ENCODE measurements at regions not wholly inside any gene's neighbourhood (a gene's known extent, or its start where the extent isn't known, plus 50 kb on each side); places are given as distances from the start of the nearest gene placed in this dataset.

GRCh38 chr20:56758706-56759105 is 129.6 kb downstream of the TFAP2C start:
- DNase-seq (ENCODE audit: extremely low read depth, insufficient read length) = no peak
- no peaks in the 10 kb centered on the region for H3K27me3 ChIP-seq (replicated peaks; ENCODE audit: control insufficient read depth, insufficient read depth, low read length)
- no peak overlapping the region for H3K4me3 ChIP-seq (replicated peaks; ENCODE audit: low read depth, low read length)
- no peaks in the 10 kb centered on the region for H3K36me3 ChIP-seq (ENCODE audit: control insufficient read depth, insufficient read depth, low read length)
- no peak for TF ChIP-seq CTCF (IDR thresholded peaks at IDR 0.05; ENCODE audit: insufficient read depth, low read length, poor library complexity, severe bottlenecking)

- Histone ChIP-seq H3K36me3 (ENCODE audit: control insufficient read depth, insufficient read depth, low read length) (no peaks in the 10 kb centered on the region), H3K27me3 (replicated peaks; ENCODE audit: control insufficient read depth, insufficient read depth, low read length) (no peaks in the 10 kb centered on the region), H3K4me3 (replicated peaks; ENCODE audit: low read depth, low read length) (no peak overlapping the region)
- DNase-seq (ENCODE audit: extremely low read depth, insufficient read length) = no peak
- TF ChIP-seq CTCF (IDR thresholded peaks at IDR 0.05; ENCODE audit: insufficient read depth, low read length, poor library complexity, severe bottlenecking) = no peak
These were observed 130.7 kb downstream of the TFAP2C start for GRCh38 chr20:56759741-56760278.

GRCh38 chr20:56760610-56761009 is 131.5 kb downstream of the TFAP2C start:
- H3K36me3 ChIP-seq (ENCODE audit: control insufficient read depth, insufficient read depth, low read length) = no peaks in the 10 kb centered on the region
- no peak for DNase-seq (ENCODE audit: extremely low read depth, insufficient read length)
- no peak overlapping the region for H3K4me3 ChIP-seq (replicated peaks; ENCODE audit: low read depth, low read length)
- no peaks in the 10 kb centered on the region for H3K27me3 ChIP-seq (replicated peaks; ENCODE audit: control insufficient read depth, insufficient read depth, low read length)
- TF ChIP-seq CTCF (IDR thresholded peaks at IDR 0.05; ENCODE audit: insufficient read depth, low read length, poor library complexity, severe bottlenecking) = no peak

- no peak overlapping the region for H3K4me3 ChIP-seq (replicated peaks; ENCODE audit: low read depth, low read length)
- no peak for DNase-seq (ENCODE audit: extremely low read depth, insufficient read length)
- H3K27me3 ChIP-seq (replicated peaks; ENCODE audit: control insufficient read depth, insufficient read depth, low read length) = no peaks in the 10 kb centered on the region; the same call in 1 of the 2 replicates
- no peaks in the 10 kb centered on the region for H3K36me3 ChIP-seq (ENCODE audit: control insufficient read depth, insufficient read depth, low read length)
- no peak for TF ChIP-seq CTCF (IDR thresholded peaks at IDR 0.05; ENCODE audit: insufficient read depth, low read length, poor library complexity, severe bottlenecking)
These were observed 132.3 kb downstream of the TFAP2C start for GRCh38 chr20:56761393-56761792.

- DNase-seq (ENCODE audit: extremely low read depth, insufficient read length) = no peak
- TF ChIP-seq CTCF (IDR thresholded peaks at IDR 0.05; ENCODE audit: insufficient read depth, low read length, poor library complexity, severe bottlenecking) = no peak
- H3K27me3 ChIP-seq (replicated peaks; ENCODE audit: control insufficient read depth, insufficient read depth, low read length) = no peaks in the 10 kb centered on the region; the same call in 1 of the 2 replicates
- no peaks in the 10 kb centered on the region for H3K36me3 ChIP-seq (ENCODE audit: control insufficient read depth, insufficient read depth, low read length)
- H3K4me3 ChIP-seq (replicated peaks; ENCODE audit: low read depth, low read length) = no peak overlapping the region
These were observed 133.3 kb downstream of the TFAP2C start for GRCh38 chr20:56762401-56762800.

GRCh38 chr20:56762829-56763228 is 133.7 kb downstream of the TFAP2C start:
- no peak overlapping the region for H3K4me3 ChIP-seq (replicated peaks; ENCODE audit: low read depth, low read length)
- H3K27me3 ChIP-seq (replicated peaks; ENCODE audit: control insufficient read depth, insufficient read depth, low read length) = no peaks in the 10 kb centered on the region; the same call in 1 of the 2 replicates
- no peak for DNase-seq (ENCODE audit: extremely low read depth, insufficient read length)
- H3K36me3 ChIP-seq (ENCODE audit: control insufficient read depth, insufficient read depth, low read length) = no peaks in the 10 kb centered on the region
- TF ChIP-seq CTCF (IDR thresholded peaks at IDR 0.05; ENCODE audit: insufficient read depth, low read length, poor library complexity, severe bottlenecking) = no peak

All from GM06990 (cell line).